ENCODE measurements at regions not wholly inside any gene's neighbourhood (a gene's known extent, or its start where the extent isn't known, plus 50 kb on each side); places are given as distances from the start of the nearest gene placed in this dataset.

DNA sequence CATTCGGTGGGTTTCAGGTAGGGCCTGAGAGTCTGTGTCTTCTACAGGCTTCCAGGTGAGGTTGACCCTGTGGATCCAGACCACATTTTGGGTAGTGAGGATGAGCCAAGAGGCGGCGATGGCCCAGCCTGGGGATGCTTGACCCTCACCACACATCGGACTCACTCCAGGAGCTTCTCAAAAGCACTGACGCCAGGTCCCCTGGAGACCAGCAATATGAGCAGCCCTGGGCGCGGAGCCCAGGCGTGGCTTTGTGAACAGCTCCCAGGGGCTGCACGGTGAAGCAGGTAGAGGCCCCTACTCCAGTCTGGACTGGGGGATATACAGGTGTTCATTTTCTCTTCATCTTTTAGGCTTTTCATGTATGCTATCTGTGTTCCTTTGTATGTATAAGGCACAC, 139.7 kb upstream of the PCBD1 start:
- H3K36me3 ChIP-seq (ENCODE audit: control insufficient read depth, insufficient read depth, low read length): no peaks in the 10 kb centered on the region
- TF ChIP-seq CTCF (IDR thresholded peaks at IDR 0.05; ENCODE audit: insufficient read depth, low read length, poor library complexity, severe bottlenecking): no peak
- no peak for DNase-seq (ENCODE audit: low read depth)

DNA sequence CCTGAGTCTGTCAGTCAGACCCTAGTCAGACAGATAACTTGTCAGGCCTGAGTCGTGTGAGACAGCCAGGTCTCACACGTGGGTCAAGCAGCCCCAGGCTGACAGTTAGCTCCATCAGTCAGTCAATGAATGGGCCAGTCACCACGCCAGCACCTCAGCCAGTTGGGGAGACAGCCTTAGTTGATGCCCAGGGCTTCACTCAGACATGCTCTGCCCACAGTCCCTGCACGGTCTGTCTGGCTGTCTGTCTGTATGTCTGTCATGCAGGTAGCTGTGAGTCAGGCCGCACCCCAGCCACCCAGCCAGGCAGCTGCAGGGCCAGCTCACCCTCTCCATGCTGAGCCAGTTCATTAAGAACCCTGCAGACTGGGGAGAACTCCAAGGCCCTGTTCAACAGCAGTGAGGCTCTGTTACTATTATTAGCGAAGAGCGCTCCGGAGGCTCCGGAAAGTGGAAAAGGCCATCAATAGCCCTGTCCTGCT, 141.1 kb upstream of the PCBD1 start:
- peaks cover 8% of the 10 kb centered on the region for H3K27me3 ChIP-seq (ENCODE audit: control insufficient read depth, insufficient read depth, low read length)
- no peak for DNase-seq (ENCODE audit: low read depth)
- TF ChIP-seq CTCF (IDR thresholded peaks at IDR 0.05; ENCODE audit: insufficient read depth, low read length, poor library complexity, severe bottlenecking): no peak

More for the DNA sequence above, 139.7 kb upstream of the PCBD1 start:
- Histone ChIP-seq H3K4me3 (ENCODE audit: low read depth, low read length) (no peak overlapping the region), H3K27me3 (ENCODE audit: control insufficient read depth, insufficient read depth, low read length) (peaks cover 8% of the 10 kb centered on the region)

DNA sequence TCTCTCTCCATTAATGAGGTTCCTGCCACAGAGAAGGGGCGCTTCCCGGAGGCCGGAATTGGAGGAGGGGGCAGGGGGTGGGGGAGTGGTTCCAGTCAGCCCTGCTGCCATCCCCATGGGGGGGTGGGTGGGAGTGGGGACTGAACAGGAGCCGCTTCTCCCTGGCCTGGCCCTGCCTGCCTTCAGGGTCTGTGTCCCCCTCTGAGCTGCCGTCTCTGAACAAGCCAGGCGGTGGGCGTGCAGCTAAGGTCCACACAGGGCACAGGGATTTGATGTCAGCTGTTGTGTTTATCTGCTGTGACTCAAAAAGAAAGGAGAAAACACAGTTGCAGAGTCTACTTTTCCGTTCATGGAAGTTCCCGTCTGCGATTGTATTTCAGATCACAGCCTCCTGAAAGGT, 141.5 kb upstream of the PCBD1 start:
- no peak for TF ChIP-seq CTCF (IDR thresholded peaks at IDR 0.05; ENCODE audit: insufficient read depth, low read length, poor library complexity, severe bottlenecking)
- Histone ChIP-seq H3K4me3 (ENCODE audit: low read depth, low read length) (no peak overlapping the region), H3K36me3 (ENCODE audit: control insufficient read depth, insufficient read depth, low read length) (no peaks in the 10 kb centered on the region), H3K27me3 (ENCODE audit: control insufficient read depth, insufficient read depth, low read length) (peaks cover 8% of the 10 kb centered on the region)
- no peak for DNase-seq (ENCODE audit: low read depth)

More for the DNA sequence above, 141.1 kb upstream of the PCBD1 start:
- Histone ChIP-seq H3K36me3 (ENCODE audit: control insufficient read depth, insufficient read depth, low read length) (no peaks in the 10 kb centered on the region), H3K4me3 (ENCODE audit: low read depth, low read length) (no peak overlapping the region)

DNA sequence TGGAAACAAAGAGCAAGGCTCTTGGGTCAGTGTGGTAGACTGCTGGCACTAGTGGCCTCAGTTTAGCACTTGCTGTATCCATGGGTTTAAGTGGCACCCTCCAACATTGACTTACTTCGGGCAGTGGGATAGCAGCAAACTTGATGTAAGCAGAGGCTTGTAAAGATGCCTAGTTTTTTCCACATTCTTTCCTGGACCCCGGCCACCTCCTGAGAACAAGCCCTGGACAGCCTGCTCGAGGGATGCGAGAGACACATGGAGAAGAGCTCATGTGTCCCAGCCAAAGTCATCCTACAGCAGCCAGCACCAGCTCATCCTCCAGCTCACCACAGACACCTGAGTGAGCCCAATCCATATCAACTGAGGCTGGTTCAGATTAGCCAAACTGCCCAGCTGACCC, 142.7 kb upstream of the PCBD1 start:
- H3K4me3 ChIP-seq (ENCODE audit: low read depth, low read length): no peak overlapping the region
- peaks cover 9% of the 10 kb centered on the region for H3K27me3 ChIP-seq (ENCODE audit: control insufficient read depth, insufficient read depth, low read length)
- H3K36me3 ChIP-seq (ENCODE audit: control insufficient read depth, insufficient read depth, low read length): no peaks in the 10 kb centered on the region
- no peak for TF ChIP-seq CTCF (IDR thresholded peaks at IDR 0.05; ENCODE audit: insufficient read depth, low read length, poor library complexity, severe bottlenecking)
- no peak for DNase-seq (ENCODE audit: low read depth)

- H3K4me3 ChIP-seq (ENCODE audit: low read depth, low read length): no peak overlapping the region
- no peak for TF ChIP-seq CTCF (IDR thresholded peaks at IDR 0.05; ENCODE audit: insufficient read depth, low read length, poor library complexity, severe bottlenecking)
- no peak for DNase-seq (ENCODE audit: low read depth)
- H3K36me3 ChIP-seq (ENCODE audit: control insufficient read depth, insufficient read depth, low read length): no peaks in the 10 kb centered on the region
- peaks cover 11% of the 10 kb centered on the region for H3K27me3 ChIP-seq (ENCODE audit: control insufficient read depth, insufficient read depth, low read length)
Measured at GRCh38 chr10:71031603-71032002, 143.2 kb upstream of the PCBD1 start.

DNA sequence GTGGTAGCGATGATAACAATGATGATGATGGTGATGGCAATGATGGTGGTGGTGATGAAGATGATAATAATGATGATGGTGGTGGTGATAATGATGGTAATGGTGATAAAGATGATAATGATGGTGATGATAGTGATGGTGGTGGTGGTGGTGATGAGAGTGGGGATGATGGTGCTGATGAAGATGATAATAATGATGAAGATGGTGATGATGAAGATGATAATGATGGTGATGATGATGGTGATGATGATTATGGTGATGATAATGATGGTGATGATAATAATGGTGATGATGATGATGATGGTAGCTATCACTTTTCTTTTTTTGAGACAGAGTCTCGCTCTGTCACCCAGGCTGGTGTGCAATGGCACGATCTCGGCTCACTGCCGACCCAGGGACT, 144.5 kb upstream of the PCBD1 start:
- H3K4me3 ChIP-seq (ENCODE audit: low read depth, low read length): no peak overlapping the region
- no peak for DNase-seq (ENCODE audit: low read depth)
- no peaks in the 10 kb centered on the region for H3K36me3 ChIP-seq (ENCODE audit: control insufficient read depth, insufficient read depth, low read length)
- no peak for TF ChIP-seq CTCF (IDR thresholded peaks at IDR 0.05; ENCODE audit: insufficient read depth, low read length, poor library complexity, severe bottlenecking)
- H3K27me3 ChIP-seq (ENCODE audit: control insufficient read depth, insufficient read depth, low read length): peaks cover 11% of the 10 kb centered on the region

Measured in kidney epithelial cell (primary cell).